A549 (cell line): ENCODE measurements at regions not wholly inside any gene's neighbourhood (a gene's known extent, or its start where the extent isn't known, plus 50 kb on each side); places are given as distances from the start of the nearest gene placed in this dataset.

ENCODE experiments used
- ATAC-seq, 2 experiments: fragments of 200-7000 bp in 1 of 2; fragments of >200 bp in 1 of 2; cut with Nextera tagmentation in 1 of 2; cut with Tn5 transposase in 1 of 2; 3 replicates each; pipeline versions ENCODE4 v1.8.0 to v1.9.1; 2018 to 2020; ENCODE audit warnings: mild to moderate bottlenecking in 1 of 2, moderate library complexity in 1 of 2
- CTCF ChIA-PET: fragments of 300-600 bp; sonication (Branson Sonifier 250); formaldehyde crosslinking; extraction: SDS; loops from one replicate; lab custom pipeline; 2021; ENCODE audit warnings: antibody characterized with exemption, inconsistent platforms; lab: Yijun Ruan, JAX
- POLR2A ChIA-PET: fragments of 350-600 bp; formaldehyde crosslinking; extraction: SDS; loops from one replicate; lab custom pipeline; 2021; ENCODE audit warnings: antibody characterized with exemption, inconsistent platforms; lab: Yijun Ruan, JAX
- DNase-seq, 2 experiments: peaks; one replicate each; pipeline versions ENCODE4 v3.0.0 to v3.0.0-alpha.2; 2011 to 2016; ENCODE audit warnings: low read depth in 1 of 2, low spot score in 1 of 2
- FAIRE-seq: peaks from 2 replicates; lab custom pipeline; 2011; peaks lifted over from hg19 to GRCh38; lab: Jason Lieb, UNC
- H3K27ac ChIP-seq, 2 experiments: fragments of >200 bp; sonication (Bioruptor Twin); formaldehyde crosslinking; 3 replicates each; pipeline ENCODE4 v1.5.1; 2016 to 2017
- H3K4me1 ChIP-seq: fragments of >200 bp; sonication (Bioruptor Twin); formaldehyde crosslinking; 3 replicates; pipeline ENCODE4 v1.6.1; 2016
- H3K4me2 ChIP-seq: fragments of >200 bp; sonication (Bioruptor Twin); formaldehyde crosslinking; 3 replicates; pipeline ENCODE4 v1.6.1; 2016
- H3K4me3 ChIP-seq: fragments of >200 bp; sonication (Bioruptor Twin); formaldehyde crosslinking; 3 replicates; pipeline ENCODE4 v1.5.1; 2016
- H3K9me3 ChIP-seq: fragments of >200 bp; sonication (Bioruptor Twin); formaldehyde crosslinking; 3 replicates; pipeline ENCODE4 v1.6.1; 2016
- EP300 ChIP-seq, 2 experiments: fragments of >200 bp; sonication (Bioruptor Twin); formaldehyde crosslinking; IDR thresholded peaks; 2 replicates in 1 of 2; 3 replicates in 1 of 2; pipeline ENCODE4 v1.6.1; 2016 to 2017
- FOSL2 ChIP-seq, 2 experiments: fragments of 450-650 bp in 1 of 2; fragments of >200 bp in 1 of 2; sonication (Bioruptor Twin) in 1 of 2; formaldehyde crosslinking; IDR thresholded peaks; 2 replicates each; pipeline versions ENCODE4 v1.5.0 to v1.6.1; 2016 to 2020; ENCODE audit warnings: mild to moderate bottlenecking in 1 of 2, moderate library complexity in 1 of 2
- FOXS1 ChIP-seq: fragments of 250-450 bp; sonication (Bioruptor Pico); IDR thresholded peaks from 2 replicates; pipeline ENCODE4 v1.5.0; 2020; ENCODE audit warnings: mild to moderate bottlenecking, moderate library complexity
- GATA3 ChIP-seq: IDR thresholded peaks from 2 replicates; pipeline ENCODE4 v1.6.1; 2012; ENCODE audit warnings: borderline replicate concordance
- HOXB13 ChIP-seq: fragments of 250-450 bp; sonication (Bioruptor Pico); IDR thresholded peaks from 2 replicates; pipeline ENCODE4 v1.5.0; 2020; ENCODE audit warnings: low read depth, mild to moderate bottlenecking, moderate library complexity
- JUN ChIP-seq, 2 experiments: fragments of >200 bp; sonication (Bioruptor Twin); formaldehyde crosslinking; IDR thresholded peaks; 2 replicates in 1 of 2; 3 replicates in 1 of 2; pipeline ENCODE4 v1.6.1; 2016 to 2017
- MAFK ChIP-seq: fragments of 450-650 bp; IDR thresholded peaks from 2 replicates; pipeline ENCODE4 v1.6.1; 2014; ENCODE audit not compliant: partially characterized antibody
- NFE2L2 ChIP-seq: fragments of 150-350 bp; conservative IDR thresholded peaks from 2 replicates; pipeline ENCODE4 v1.6.1; 2014; ENCODE audit warnings: low read length
- NPAS2 ChIP-seq: fragments of 250-450 bp; sonication (Bioruptor Pico); IDR thresholded peaks from 2 replicates; pipeline ENCODE4 v1.8.0; 2022; ENCODE audit warnings: mild to moderate bottlenecking, moderate library complexity, borderline replicate concordance
- NR3C1 ChIP-seq: fragments of >200 bp; sonication (Bioruptor Twin); formaldehyde crosslinking; IDR thresholded peaks from 3 replicates; pipeline ENCODE4 v1.6.1; 2017
- PHF8 ChIP-seq: fragments of 200-600 bp; sonication (generic); IDR thresholded peaks from 2 replicates; pipeline ENCODE4 v1.6.1; 2016; ENCODE audit warnings: low read depth, mild to moderate bottlenecking, antibody characterized with exemption, moderate library complexity, borderline replicate concordance
- RAD21 ChIP-seq, 2 experiments: fragments of >200 bp in 1 of 2; sonication (Bioruptor Twin) in 1 of 2; formaldehyde crosslinking in 1 of 2; IDR thresholded peaks in 1 of 2; conservative IDR thresholded peaks in 1 of 2; 2 replicates in 1 of 2; 3 replicates in 1 of 2; pipeline ENCODE4 v1.6.1; 2012 to 2018; ENCODE audit warnings: inconsistent platforms in 1 of 2
- SMC3 ChIP-seq: fragments of >200 bp; sonication (Bioruptor Twin); formaldehyde crosslinking; IDR thresholded peaks from 3 replicates; pipeline ENCODE4 v1.6.1; 2018; ENCODE audit warnings: inconsistent platforms
- TFCP2L1 ChIP-seq: fragments of 250-450 bp; sonication (Bioruptor Pico); IDR thresholded peaks from 2 replicates; pipeline ENCODE4 v1.5.0; 2021; ENCODE audit warnings: mild to moderate bottlenecking
- ZFP36 ChIP-seq: fragments of 450-650 bp; IDR thresholded peaks from 2 replicates; pipeline ENCODE4 v1.6.1; 2014; ENCODE audit warnings: borderline replicate concordance; ENCODE audit not compliant: partially characterized antibody
- ZNF302 ChIP-seq: fragments of 250-450 bp; sonication (Bioruptor Pico); IDR thresholded peaks from 2 replicates; pipeline ENCODE4 v1.9.0; 2021; ENCODE audit warnings: inconsistent platforms, mild to moderate bottlenecking, moderate library complexity
- WGBS: methylation state at CpG from one replicate; pipeline ENCODE4 v1.1.6; 2017; ENCODE audit errors: missing lambda C conversion rate; 5-methylcytosine and 5-hydroxymethylcytosine counted together
- TF ChIP-seq, protein P1 (sequence below): fragments of 200-600 bp; sonication (generic); IDR thresholded peaks from 2 replicates; pipeline ENCODE4 v1.6.1; 2016; ENCODE audit warnings: antibody characterized with exemption, mild to moderate bottlenecking, moderate library complexity
- TF ChIP-seq, protein P2 (sequence below): fragments of 250-450 bp; sonication (Bioruptor Pico); IDR thresholded peaks from 2 replicates; pipeline ENCODE4 v1.5.0; 2021; ENCODE audit warnings: mild to moderate bottlenecking, moderate library complexity, borderline replicate concordance
- TF ChIP-seq, protein P3 (sequence below): fragments of >200 bp; sonication (Bioruptor Twin); formaldehyde crosslinking; IDR thresholded peaks from 3 replicates; pipeline ENCODE4 v1.6.1; 2016

DNA sequence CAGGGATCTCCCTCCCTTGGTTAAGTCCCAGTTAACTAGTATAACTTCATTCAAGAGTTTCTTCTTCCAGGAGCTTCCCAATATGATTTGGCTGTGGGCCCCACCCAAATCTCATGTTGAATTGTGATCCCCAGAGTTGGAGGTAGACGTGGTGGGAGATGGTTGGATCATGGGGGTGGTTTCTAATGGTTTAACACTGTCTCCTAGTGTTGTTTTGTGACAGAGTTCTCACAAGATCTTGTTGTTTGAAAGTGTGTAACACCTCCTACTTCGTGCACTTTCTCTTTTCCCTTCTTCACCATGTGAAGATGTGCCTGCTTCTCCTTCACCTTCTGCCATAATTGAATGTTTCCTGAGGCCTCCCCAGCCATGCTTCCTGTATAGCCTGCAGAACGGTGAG is 251.8 kb upstream of the FGGY start:
- FAIRE-seq = no peak
- WGBS = 71% methylated on average over 3 of the region's 3 CpGs
- TF ChIP-seq, protein P1, sequence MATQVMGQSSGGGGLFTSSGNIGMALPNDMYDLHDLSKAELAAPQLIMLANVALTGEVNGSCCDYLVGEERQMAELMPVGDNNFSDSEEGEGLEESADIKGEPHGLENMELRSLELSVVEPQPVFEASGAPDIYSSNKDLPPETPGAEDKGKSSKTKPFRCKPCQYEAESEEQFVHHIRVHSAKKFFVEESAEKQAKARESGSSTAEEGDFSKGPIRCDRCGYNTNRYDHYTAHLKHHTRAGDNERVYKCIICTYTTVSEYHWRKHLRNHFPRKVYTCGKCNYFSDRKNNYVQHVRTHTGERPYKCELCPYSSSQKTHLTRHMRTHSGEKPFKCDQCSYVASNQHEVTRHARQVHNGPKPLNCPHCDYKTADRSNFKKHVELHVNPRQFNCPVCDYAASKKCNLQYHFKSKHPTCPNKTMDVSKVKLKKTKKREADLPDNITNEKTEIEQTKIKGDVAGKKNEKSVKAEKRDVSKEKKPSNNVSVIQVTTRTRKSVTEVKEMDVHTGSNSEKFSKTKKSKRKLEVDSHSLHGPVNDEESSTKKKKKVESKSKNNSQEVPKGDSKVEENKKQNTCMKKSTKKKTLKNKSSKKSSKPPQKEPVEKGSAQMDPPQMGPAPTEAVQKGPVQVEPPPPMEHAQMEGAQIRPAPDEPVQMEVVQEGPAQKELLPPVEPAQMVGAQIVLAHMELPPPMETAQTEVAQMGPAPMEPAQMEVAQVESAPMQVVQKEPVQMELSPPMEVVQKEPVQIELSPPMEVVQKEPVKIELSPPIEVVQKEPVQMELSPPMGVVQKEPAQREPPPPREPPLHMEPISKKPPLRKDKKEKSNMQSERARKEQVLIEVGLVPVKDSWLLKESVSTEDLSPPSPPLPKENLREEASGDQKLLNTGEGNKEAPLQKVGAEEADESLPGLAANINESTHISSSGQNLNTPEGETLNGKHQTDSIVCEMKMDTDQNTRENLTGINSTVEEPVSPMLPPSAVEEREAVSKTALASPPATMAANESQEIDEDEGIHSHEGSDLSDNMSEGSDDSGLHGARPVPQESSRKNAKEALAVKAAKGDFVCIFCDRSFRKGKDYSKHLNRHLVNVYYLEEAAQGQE = no peak
- TF ChIP-seq, protein P2, sequence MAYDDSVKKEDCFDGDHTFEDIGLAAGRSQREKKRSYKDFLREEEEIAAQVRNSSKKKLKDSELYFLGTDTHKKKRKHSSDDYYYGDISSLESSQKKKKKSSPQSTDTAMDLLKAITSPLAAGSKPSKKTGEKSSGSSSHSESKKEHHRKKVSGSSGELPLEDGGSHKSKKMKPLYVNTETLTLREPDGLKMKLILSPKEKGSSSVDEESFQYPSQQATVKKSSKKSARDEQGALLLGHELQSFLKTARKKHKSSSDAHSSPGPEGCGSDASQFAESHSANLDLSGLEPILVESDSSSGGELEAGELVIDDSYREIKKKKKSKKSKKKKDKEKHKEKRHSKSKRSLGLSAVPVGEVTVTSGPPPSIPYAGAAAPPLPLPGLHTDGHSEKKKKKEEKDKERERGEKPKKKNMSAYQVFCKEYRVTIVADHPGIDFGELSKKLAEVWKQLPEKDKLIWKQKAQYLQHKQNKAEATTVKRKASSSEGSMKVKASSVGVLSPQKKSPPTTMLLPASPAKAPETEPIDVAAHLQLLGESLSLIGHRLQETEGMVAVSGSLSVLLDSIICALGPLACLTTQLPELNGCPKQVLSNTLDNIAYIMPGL (CRISPR knock-in tag) = no peak
- no peak for TF ChIP-seq GATA3
- no peak for TF ChIP-seq NR3C1
- no peak for TF ChIP-seq PHF8
- no peak for TF ChIP-seq MAFK
- TF ChIP-seq JUN (IDR thresholded peaks at IDR 0.05) = no peak
- TF ChIP-seq NPAS2 = no peak
- TF ChIP-seq EP300 (IDR thresholded peaks at IDR 0.05) = no peak
- no peak for TF ChIP-seq ZFP36
- TF ChIP-seq ZNF302 (CRISPR knock-in tag) = no peak
- TF ChIP-seq, protein P3, sequence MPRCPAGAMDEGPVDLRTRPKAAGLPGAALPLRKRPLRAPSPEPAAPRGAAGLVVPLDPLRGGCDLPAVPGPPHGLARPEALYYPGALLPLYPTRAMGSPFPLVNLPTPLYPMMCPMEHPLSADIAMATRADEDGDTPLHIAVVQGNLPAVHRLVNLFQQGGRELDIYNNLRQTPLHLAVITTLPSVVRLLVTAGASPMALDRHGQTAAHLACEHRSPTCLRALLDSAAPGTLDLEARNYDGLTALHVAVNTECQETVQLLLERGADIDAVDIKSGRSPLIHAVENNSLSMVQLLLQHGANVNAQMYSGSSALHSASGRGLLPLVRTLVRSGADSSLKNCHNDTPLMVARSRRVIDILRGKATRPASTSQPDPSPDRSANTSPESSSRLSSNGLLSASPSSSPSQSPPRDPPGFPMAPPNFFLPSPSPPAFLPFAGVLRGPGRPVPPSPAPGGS = no peak
- TF ChIP-seq FOXS1 (CRISPR knock-in tag) = no peak
- TF ChIP-seq RAD21 (conservative IDR thresholded peaks at IDR 0.05 in 1 of 2, IDR thresholded peaks at IDR 0.05 in 1 of 2) = no peak
- no peak for TF ChIP-seq NFE2L2
- TF ChIP-seq HOXB13 (CRISPR knock-in tag) = no peak
- Histone ChIP-seq H3K4me3 (no peak overlapping the region), H3K9me3 (no peaks in the 10 kb centered on the region), H3K4me2 (no peak overlapping the region), H3K27ac (peak overlapping the region in 1 of 2 experiments; percentile 82; a peak in 3 of 6 replicates), H3K4me1 (peaks cover 32% of the 10 kb centered on the region)
- no peak for DNase-seq
- ChIA-PET POLR2A (no interaction called here), CTCF (interaction anchor here (1.0 kb wide), 1 partner anchor 112 kb away, joined by 3 read pairs; no protein-coding TSS in a partner anchor)
- no peak for ATAC-seq

DNA sequence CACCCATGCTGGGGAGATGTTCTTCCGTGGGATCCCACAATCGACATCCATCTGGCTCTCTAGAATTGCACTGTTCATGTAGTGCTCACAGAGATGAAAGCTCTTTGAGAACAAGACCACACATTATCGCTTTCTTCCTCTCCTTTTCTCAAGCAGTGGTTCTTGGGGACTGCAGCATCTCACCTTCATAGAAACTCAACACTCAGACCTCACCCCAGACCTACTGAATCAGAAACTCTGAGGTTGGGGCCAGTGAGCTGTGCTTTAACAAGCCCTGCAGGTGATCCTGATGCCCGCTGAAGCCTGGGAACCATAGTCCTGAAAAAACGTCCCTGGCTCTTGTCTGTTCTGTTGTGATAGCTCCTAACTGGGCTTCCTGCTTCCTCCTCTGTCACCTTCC is 251.3 kb upstream of the FGGY start:
- CTCF ChIA-PET = interaction anchor here (1.0 kb wide), 1 partner anchor 113 kb away, joined by 3 read pairs; no protein-coding TSS in a partner anchor
- FAIRE-seq = no peak
- Histone ChIP-seq H3K4me3 (no peak overlapping the region), H3K9me3 (no peaks in the 10 kb centered on the region), H3K27ac (peak overlapping the region in 1 of 2 experiments; percentile 82; a peak in 3 of 6 replicates), H3K4me1 (peaks cover 32% of the 10 kb centered on the region), H3K4me2 (no peak overlapping the region)
- POLR2A ChIA-PET = no interaction called here
- ATAC-seq = no peak
- DNase-seq = no peak
- TF ChIP-seq HOXB13 (CRISPR knock-in tag) = no peak
- WGBS = 83% methylated on average over 5 of the region's 5 CpGs

DNA sequence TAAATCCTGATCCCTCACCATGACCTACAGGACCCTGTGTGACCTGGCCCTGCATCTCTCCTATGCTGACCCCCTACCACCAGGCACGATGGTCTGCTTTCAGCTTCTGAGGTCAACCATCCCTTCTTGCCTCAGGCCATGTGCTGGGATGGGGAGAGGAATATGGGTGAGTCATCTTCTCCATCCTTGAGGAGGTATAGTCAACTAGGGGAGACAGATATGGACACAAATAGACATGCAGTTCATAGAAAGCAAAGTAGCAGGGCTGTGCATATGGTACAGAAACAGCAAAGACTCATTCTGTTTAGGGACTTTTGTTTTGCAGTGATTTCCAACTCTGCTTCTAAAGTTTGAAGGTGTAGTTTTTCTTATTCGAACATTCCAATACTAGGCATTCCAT is 250.8 kb upstream of the FGGY start:
- H3K4me2 ChIP-seq = 0 out of 3 replicates have a peak overlapping the region, but pooled peaks have one; percentile 22
- ATAC-seq (no peak), DNase-seq (no peak), FAIRE-seq (no peak)
- TF ChIP-seq TFCP2L1 (CRISPR knock-in tag) (no peak), SMC3 (no peak), FOSL2 (IDR thresholded peaks at IDR 0.05) (no peak), FOSL2 (CRISPR knock-in tag; IDR thresholded peaks at IDR 0.05) (peak; percentile 15; the same call in 1 of the 2 replicates)
- POLR2A ChIA-PET = no interaction called here
- peak overlapping the region in 1 of 2 experiments; percentile 82; a peak in 3 of 6 replicates for H3K27ac ChIP-seq
- H3K4me3 ChIP-seq = no peak overlapping the region
- WGBS = 71% methylated on average over 2 of the region's 2 CpGs
- CTCF ChIA-PET = interaction anchor here (1.0 to 1.1 kb wide), 3 partner anchors 14 to 113 kb away, joined by 3 read pairs; no protein-coding TSS in a partner anchor
- H3K9me3 ChIP-seq = no peaks in the 10 kb centered on the region
- H3K4me1 ChIP-seq = peaks cover 32% of the 10 kb centered on the region
